GM23338 (cell line): ENCODE measurements at regions not wholly inside any gene's neighbourhood (a gene's known extent, or its start where the extent isn't known, plus 50 kb on each side); places are given as distances from the start of the nearest gene placed in this dataset.

Experiments used
- ATAC-seq: fragments of 200-7000 bp; cut with Tn5 transposase; 3 replicates; pipeline ENCODE4 v1.9.1; 2020
- DNase-seq: peaks from one replicate; pipeline ENCODE4 v3.0.0-alpha.2; 2015; ENCODE audit warnings: low spot score
- H2AFZ ChIP-seq: fragments of 200-600 bp; sonication (generic); 2 replicates; pipeline ENCODE4 v1.8.0; 2016; ENCODE audit warnings: antibody characterized with exemption, mild to moderate bottlenecking, moderate library complexity
- H3F3A ChIP-seq: fragments of 200-600 bp; sonication (generic); replicated peaks from 2 replicates; pipeline ENCODE4 v1.8.0; 2017; ENCODE audit warnings: antibody characterized with exemption, mixed run types, low read depth
- H3K27ac ChIP-seq: fragments of 200-600 bp; sonication (generic); 2 replicates; pipeline ENCODE4 v1.6.1; 2016; ENCODE audit warnings: low read depth
- H3K27me3 ChIP-seq: fragments of 200-600 bp; sonication (generic); 2 replicates; pipeline ENCODE4 v1.8.0; 2016; ENCODE audit warnings: mild to moderate bottlenecking, mixed run types, moderate library complexity; ENCODE audit not compliant: insufficient read depth
- H3K36me3 ChIP-seq: fragments of 200-600 bp; sonication (generic); 2 replicates; pipeline ENCODE4 v1.8.0; 2016; ENCODE audit warnings: mild to moderate bottlenecking; ENCODE audit not compliant: insufficient read depth
- H3K4me1 ChIP-seq: fragments of 200-600 bp; sonication (generic); 2 replicates; pipeline ENCODE4 v1.8.0; 2016; ENCODE audit warnings: mild to moderate bottlenecking, moderate library complexity; ENCODE audit not compliant: insufficient read depth
- H3K4me2 ChIP-seq: fragments of 200-600 bp; sonication (generic); 2 replicates; pipeline ENCODE4 v1.7.1; 2017; ENCODE audit warnings: mixed run types
- H3K4me3 ChIP-seq: fragments of 200-600 bp; sonication (generic); 2 replicates; pipeline ENCODE4 v1.6.1; 2016; ENCODE audit warnings: mixed run types
- H3K79me2 ChIP-seq: fragments of 200-600 bp; sonication (generic); replicated peaks from 2 replicates; pipeline ENCODE4 v1.8.0; 2017; ENCODE audit warnings: mild to moderate bottlenecking; ENCODE audit not compliant: insufficient read depth
- H3K9me2 ChIP-seq: fragments of 200-600 bp; sonication (generic); 2 replicates; pipeline ENCODE4 v1.8.0; 2017; ENCODE audit not compliant: insufficient read depth
- H4K20me1 ChIP-seq: fragments of 200-600 bp; sonication (generic); replicated peaks from 2 replicates; pipeline ENCODE4 v1.8.0; 2017; ENCODE audit warnings: mild to moderate bottlenecking; ENCODE audit not compliant: insufficient read depth
- H3K27ac Mint-ChIP-seq: 2 replicates; pipeline ENCODE4 v1.8.0; 2020; ENCODE audit warnings: inconsistent platforms, mild to moderate bottlenecking, moderate library complexity, mixed read lengths
- H3K27me3 Mint-ChIP-seq: 3 replicates; pipeline ENCODE4 v1.8.0; 2022; ENCODE audit warnings: low read depth, mild to moderate bottlenecking, moderate library complexity, mixed read lengths, inconsistent platforms; ENCODE audit not compliant: insufficient read depth, poor library complexity
- H3K36me3 Mint-ChIP-seq: 3 replicates; pipeline ENCODE4 v1.8.0; 2021; ENCODE audit warnings: low read depth, mild to moderate bottlenecking, inconsistent platforms, moderate library complexity, mixed read lengths
- H3K4me1 Mint-ChIP-seq: 3 replicates; pipeline ENCODE4 v1.8.0; 2020; ENCODE audit warnings: mild to moderate bottlenecking, inconsistent platforms, mixed read lengths
- H3K4me3 Mint-ChIP-seq: 3 replicates; pipeline ENCODE4 v1.8.0; 2021; ENCODE audit warnings: moderate library complexity, mild to moderate bottlenecking, inconsistent platforms, mixed read lengths
- H3K9me3 Mint-ChIP-seq: 3 replicates; pipeline ENCODE4 v1.8.0; 2020; ENCODE audit warnings: moderate library complexity, mild to moderate bottlenecking, inconsistent platforms, mixed read lengths
- CREB1 ChIP-seq: fragments of 250-450 bp; sonication (Bioruptor Pico); IDR thresholded peaks from 2 replicates; pipeline ENCODE4 v1.5.0; 2020; ENCODE audit warnings: low read depth, mild to moderate bottlenecking, moderate library complexity
- ETS1 ChIP-seq: IDR thresholded peaks from 2 replicates; pipeline ENCODE4 v1.6.1; 2016; ENCODE audit warnings: antibody characterized with exemption
- POLR2AphosphoS5 ChIP-seq: IDR thresholded peaks from 2 replicates; pipeline ENCODE4 v1.6.1; 2016; ENCODE audit warnings: antibody characterized with exemption, low read depth
- REST ChIP-seq: IDR thresholded peaks from one replicate; pipeline ENCODE4 v1.6.1; 2018; ENCODE audit warnings: antibody characterized with exemption; ENCODE audit not compliant: unreplicated experiment
- STAT1 ChIP-seq: IDR thresholded peaks from one replicate; pipeline ENCODE4 v1.6.1; 2016; ENCODE audit warnings: antibody characterized with exemption; ENCODE audit not compliant: unreplicated experiment
- ZNF114 ChIP-seq: fragments of 250-450 bp; sonication (Bioruptor Pico); IDR thresholded peaks from 2 replicates; pipeline ENCODE4 v1.5.0; 2020; ENCODE audit warnings: mild to moderate bottlenecking, moderate library complexity
- ZNF331 ChIP-seq: fragments of 250-450 bp; sonication (Bioruptor Pico); IDR thresholded peaks from 2 replicates; pipeline ENCODE4 v1.5.0; 2020; ENCODE audit warnings: low read depth, mild to moderate bottlenecking, moderate library complexity
- TF ChIP-seq, protein P1 (sequence below), 2 experiments: fragments of 200-600 bp in 1 of 2; sonication (generic) in 1 of 2; conservative IDR thresholded peaks; 2 replicates each; pipeline versions ENCODE4 v1.5.1 to v1.6.1; 2016 to 2017; ENCODE audit warnings: antibody characterized with exemption in 2 of 2, low read depth in 2 of 2, mild to moderate bottlenecking in 2 of 2, moderate library complexity in 1 of 2

DNA sequence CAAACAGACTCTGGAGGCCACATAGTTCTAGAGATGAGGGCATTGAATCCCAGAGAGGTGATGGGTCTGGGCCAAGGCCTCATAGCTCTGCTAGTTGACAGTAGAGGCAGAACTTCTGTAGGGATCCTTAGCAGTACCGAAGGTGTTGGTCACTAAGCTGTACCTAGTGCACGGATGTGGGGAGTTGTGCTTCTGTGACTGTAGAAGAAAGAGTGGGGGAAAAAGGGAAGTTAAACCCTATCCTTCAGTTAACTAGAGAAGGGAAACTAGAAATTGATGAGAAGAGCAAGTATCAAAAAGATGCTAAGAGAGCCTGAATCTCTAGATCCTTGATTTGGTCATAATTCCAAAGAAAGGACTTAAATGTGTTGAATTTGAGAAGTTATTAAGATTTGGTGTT is 186.7 kb downstream of the NFKBIZ start:
- Histone ChIP-seq H3K4me3 (no peak overlapping the region), H3K4me1 (no peaks in the 10 kb centered on the region; the same call in 1 of the 2 replicates), H3K9me2 (peaks cover 10% of the 10 kb centered on the region; the same call in 1 of the 2 replicates), H4K20me1 (no peaks in the 10 kb centered on the region), H2AFZ (no peak overlapping the region), H3K79me2 (no peaks in the 10 kb centered on the region), H3K27me3 (no peaks in the 10 kb centered on the region), H3K4me2 (no peak overlapping the region), H3K27ac (no peak overlapping the region), H3K36me3 (no peaks in the 10 kb centered on the region), H3F3A (no peaks in the 10 kb centered on the region)
- TF ChIP-seq REST (no peak), POLR2AphosphoS5 (no peak)
- TF ChIP-seq, protein P1, sequence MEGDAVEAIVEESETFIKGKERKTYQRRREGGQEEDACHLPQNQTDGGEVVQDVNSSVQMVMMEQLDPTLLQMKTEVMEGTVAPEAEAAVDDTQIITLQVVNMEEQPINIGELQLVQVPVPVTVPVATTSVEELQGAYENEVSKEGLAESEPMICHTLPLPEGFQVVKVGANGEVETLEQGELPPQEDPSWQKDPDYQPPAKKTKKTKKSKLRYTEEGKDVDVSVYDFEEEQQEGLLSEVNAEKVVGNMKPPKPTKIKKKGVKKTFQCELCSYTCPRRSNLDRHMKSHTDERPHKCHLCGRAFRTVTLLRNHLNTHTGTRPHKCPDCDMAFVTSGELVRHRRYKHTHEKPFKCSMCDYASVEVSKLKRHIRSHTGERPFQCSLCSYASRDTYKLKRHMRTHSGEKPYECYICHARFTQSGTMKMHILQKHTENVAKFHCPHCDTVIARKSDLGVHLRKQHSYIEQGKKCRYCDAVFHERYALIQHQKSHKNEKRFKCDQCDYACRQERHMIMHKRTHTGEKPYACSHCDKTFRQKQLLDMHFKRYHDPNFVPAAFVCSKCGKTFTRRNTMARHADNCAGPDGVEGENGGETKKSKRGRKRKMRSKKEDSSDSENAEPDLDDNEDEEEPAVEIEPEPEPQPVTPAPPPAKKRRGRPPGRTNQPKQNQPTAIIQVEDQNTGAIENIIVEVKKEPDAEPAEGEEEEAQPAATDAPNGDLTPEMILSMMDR (conservative IDR thresholded peaks at IDR 0.05; ENCODE audit: low read depth in 2 of 2) = no peak
- Mint-ChIP-seq H3K4me3 (no peak overlapping the region), H3K27ac (no peak overlapping the region), H3K9me3 (peaks cover 26% of the 10 kb centered on the region), H3K36me3 (peaks cover 18% of the 10 kb centered on the region; the same call in 2 of the 3 replicates), H3K4me1 (no peaks in the 10 kb centered on the region), H3K27me3 (no peaks in the 10 kb centered on the region)
- no peak for ATAC-seq
- no peak for DNase-seq

DNA sequence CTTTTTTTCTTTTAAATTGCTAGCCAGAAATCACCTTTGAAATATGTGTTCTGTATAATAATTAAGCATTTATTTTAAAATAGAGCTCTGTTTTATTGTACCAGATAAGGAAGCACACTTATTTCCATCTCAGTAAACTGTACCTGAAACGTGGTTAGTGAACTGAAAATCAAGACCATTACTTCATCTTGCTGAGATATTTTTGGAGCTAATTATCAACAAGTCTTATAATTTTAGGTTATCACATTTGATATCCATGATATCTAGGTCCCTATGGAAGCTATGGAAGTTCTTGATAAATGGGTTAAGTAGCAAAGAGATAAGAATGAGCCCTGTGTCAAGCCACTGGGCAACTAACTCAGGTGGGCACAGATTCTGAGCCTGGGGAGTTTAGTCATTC is 187.2 kb downstream of the NFKBIZ start:
- peaks cover 18% of the 10 kb centered on the region; the same call in 2 of the 3 replicates for H3K36me3 Mint-ChIP-seq
- H3K4me3 Mint-ChIP-seq = no peak overlapping the region
- H3K36me3 ChIP-seq = no peaks in the 10 kb centered on the region
- no peaks in the 10 kb centered on the region; the same call in 1 of the 2 replicates for H3K4me1 ChIP-seq
- H4K20me1 ChIP-seq = no peaks in the 10 kb centered on the region
- H3K4me2 ChIP-seq = no peak overlapping the region
- ATAC-seq = no peak
- no peak overlapping the region for H3K27ac Mint-ChIP-seq
- H3K4me1 Mint-ChIP-seq = no peaks in the 10 kb centered on the region
- no peak overlapping the region for H2AFZ ChIP-seq
- no peaks in the 10 kb centered on the region for H3K79me2 ChIP-seq
- peaks cover 10% of the 10 kb centered on the region; the same call in 1 of the 2 replicates for H3K9me2 ChIP-seq
- H3K27me3 ChIP-seq = no peaks in the 10 kb centered on the region
- H3K27ac ChIP-seq = no peak overlapping the region
- no peak for DNase-seq
- H3F3A ChIP-seq = no peaks in the 10 kb centered on the region
- H3K9me3 Mint-ChIP-seq = peaks cover 31% of the 10 kb centered on the region
- no peak overlapping the region for H3K4me3 ChIP-seq
- no peaks in the 10 kb centered on the region for H3K27me3 Mint-ChIP-seq
- no peak for TF ChIP-seq STAT1
- TF ChIP-seq CREB1 (CRISPR knock-in tag) = no peak
- no peak for TF ChIP-seq ZNF114 (CRISPR knock-in tag)
- no peak for TF ChIP-seq REST
- TF ChIP-seq ETS1 = no peak
- no peak for TF ChIP-seq ZNF331 (CRISPR knock-in tag)
